ENCODE measurements at regions not wholly inside any gene's neighbourhood (a gene's known extent, or its start where the extent isn't known, plus 50 kb on each side); places are given as distances from the start of the nearest gene placed in this dataset.

DNA sequence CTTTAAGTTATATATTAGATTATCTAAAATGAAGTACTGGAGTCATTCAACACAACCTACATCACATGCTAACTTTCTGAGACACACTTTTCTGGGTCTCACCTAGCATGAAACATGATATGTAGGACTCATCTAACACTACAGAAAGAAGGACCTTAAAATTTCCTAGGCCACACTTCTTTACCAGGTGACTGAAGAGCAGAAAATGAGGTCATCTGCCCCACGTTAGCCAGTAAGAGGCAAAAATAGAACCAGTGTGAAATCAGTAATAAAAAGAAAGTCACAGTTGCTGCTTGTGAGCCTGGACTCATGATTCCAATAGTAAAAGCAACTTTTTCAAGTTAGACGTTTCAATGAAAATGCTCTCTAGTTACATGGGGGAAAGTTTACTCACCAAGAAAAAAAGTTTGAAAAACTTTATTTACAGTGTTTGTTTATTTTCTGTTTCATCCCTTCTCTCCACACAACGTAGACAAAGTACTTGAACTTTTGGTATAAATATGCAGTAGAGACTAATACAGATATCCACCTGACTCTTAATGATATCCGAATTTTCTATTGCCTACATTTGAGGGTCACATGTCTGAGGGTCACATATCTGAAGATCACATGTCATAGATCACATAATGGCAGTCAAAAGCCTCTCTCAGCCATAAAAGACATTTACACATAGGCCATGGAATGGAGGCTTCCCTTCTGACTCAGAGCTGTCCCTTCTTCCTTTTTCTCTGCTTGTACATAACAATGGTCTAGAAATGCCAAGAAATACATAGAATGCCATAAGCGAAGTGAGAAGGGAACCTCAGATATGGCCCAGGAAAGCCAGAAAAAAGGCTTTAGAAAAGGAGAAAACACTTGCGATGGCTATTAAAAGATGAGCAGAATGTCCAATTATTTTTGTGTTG is 362.9 kb downstream of the ZEB2 start:
- DNase-seq (ENCODE audit: low spot score): no peak

DNA sequence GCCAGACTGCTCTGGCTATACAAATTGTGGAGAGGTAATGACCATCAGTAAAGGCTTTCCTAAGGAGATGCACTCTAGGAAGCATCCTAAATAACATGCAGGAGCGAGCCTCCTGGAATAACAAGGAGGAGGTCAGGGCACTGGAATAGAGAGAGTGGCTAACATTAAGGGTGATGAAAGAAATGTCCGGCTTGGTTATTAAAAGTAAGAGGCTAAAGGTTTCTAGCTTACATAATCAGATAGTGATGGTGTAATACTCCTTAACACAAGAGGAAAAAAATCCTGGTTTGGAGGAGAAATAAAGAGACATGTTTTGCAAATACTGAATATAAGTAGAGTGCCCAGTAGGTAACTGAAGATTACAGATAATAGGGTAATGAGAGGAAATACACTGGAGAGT is 365.7 kb downstream of the ZEB2 start:
- no peak for DNase-seq (ENCODE audit: low spot score)

GRCh38 chr2:144152817-144153271 is 367.1 kb downstream of the ZEB2 start:
- no peak for DNase-seq (ENCODE audit: low spot score)

DNA sequence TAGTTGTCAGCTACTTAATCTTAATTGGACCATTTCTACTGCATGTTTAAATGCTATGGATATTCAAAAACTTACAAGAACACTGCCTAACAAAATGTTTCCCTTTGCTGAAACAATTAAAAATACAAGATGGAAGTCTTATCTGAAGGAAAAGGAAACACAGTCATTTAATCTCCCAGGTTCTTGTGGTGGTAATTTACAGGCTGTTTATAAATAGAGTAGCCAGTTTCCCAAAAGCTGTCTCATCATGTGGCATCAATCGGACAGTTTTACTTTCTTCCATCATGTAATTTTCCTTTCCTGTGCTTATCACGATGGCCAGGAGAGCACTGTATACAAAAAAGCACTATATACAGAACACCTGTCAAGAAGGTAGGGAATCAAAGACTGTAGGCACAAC is 368.1 kb downstream of the ZEB2 start:
- no peak for DNase-seq (ENCODE audit: low spot score)

- no peak for DNase-seq (ENCODE audit: low spot score)
Observed at GRCh38 chr2:144151405-144151804, 368.5 kb downstream of the ZEB2 start.

GRCh38 chr2:144147356-144147755 is 372.6 kb downstream of the ZEB2 start:
- DNase-seq (ENCODE audit: low spot score): no peak

- no peak for DNase-seq (ENCODE audit: low spot score)
Observed at GRCh38 chr2:144146876-144147275, 373.0 kb downstream of the ZEB2 start.

GRCh38 chr2:144146076-144146475 is 373.8 kb downstream of the ZEB2 start:
- no peak for DNase-seq (ENCODE audit: low spot score)

DNA sequence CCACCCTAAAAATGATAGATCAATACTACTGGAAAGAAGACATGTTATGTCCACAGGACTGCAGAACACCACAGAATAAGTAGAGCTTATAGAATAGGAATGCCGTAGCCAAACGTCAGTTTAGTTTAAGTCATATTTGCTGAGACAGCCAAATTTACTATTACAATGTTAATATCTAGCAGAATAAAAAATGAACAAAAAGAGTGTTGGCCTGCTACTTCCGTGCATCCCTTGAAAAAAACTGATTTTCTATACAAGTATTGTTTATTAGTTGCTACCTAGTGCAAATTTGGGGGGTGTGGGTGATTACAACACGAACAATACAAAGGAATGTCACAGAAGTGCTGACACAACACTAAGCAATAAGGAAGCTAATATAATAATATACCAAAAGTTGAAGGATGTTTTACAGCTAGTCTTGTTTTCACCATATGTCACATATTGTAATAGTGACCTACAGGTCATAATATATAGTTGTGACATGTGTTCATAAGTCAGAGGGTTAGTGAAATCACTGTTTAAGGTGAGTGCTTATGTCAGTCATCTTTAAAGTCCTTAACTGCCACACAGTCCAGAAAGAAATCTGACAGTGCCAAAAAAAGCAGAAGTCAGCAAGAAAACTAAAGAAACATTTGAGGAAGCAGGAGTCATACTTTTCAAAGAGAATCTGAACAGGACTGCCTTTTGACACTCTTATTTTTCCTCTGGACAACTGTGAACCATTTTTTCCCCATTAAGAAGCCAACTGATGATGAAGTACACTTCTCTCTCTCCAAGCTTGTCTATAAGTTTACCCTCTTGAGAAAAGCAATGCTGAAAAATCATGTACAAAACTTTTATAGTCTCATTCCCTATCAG is 376.4 kb downstream of the ZEB2 start:
- no peak for DNase-seq (ENCODE audit: low spot score)

DNA sequence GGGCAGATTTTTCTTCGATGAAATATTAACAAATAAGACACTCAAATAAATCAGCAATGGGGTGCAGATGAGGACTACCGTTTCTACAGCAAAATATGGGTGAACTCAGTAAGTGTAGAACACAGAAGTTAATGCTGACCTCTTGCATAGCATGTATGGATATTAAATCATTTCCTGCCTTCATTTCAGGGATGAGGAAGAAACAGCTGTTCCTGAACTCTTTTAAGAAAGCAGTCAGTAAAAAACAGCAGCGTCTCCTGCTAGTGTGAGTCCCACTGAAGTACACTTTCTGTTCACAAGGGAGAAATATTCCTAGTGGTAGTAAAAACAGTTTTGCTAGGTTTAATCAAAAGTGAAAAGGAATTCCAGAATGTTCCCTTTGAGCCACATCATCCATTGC is 379.0 kb downstream of the ZEB2 start:
- DNase-seq (ENCODE audit: low spot score): no peak

- no peak for DNase-seq (ENCODE audit: low spot score)
Observed at GRCh38 chr2:144137705-144138428, 382.1 kb downstream of the ZEB2 start.

DNA sequence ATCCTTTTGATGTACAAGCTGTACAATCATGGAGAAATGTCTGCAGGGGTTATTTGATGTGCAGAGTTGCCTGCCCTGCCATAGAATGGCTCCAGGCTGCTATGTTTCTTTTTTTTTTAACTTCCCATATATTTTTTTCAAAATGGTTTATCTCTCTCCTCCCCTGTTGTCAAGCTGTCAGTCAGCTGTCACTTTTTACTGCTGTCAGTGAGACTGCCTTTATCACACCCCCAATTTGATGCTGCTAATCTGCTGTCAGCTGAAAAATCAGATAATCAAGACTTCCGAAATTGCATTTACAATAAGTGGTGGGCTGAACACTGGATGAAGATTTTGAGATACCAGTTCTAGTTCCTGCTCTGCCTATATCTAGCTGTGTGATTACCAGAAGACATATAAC is 382.6 kb downstream of the ZEB2 start:
- no peak for DNase-seq (ENCODE audit: low spot score)

GRCh38 chr2:144136297-144137010 is 383.5 kb downstream of the ZEB2 start:
- DNase-seq (ENCODE audit: low spot score): no peak

GRCh38 chr2:144133936-144134665 is 385.8 kb downstream of the ZEB2 start:
- no peak for DNase-seq (ENCODE audit: low spot score)

DNA sequence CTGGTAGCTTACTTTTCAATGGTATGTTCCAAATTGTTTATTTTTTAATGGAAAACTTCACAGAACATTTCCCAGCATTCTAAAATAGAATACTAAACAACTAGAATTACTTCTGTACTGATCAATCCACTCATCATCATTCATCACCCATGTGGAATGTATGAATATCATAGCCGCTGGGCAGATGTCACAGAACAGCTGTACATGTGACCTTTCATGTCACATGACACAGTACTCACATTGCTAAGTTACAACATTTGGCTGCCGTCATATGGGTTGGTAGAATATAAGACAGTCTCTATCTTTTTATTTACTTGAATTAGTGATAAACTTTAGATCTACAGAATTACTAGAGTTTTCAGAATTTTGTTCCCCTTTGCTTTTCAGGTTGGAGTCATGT is 387.6 kb downstream of the ZEB2 start:
- no peak for DNase-seq (ENCODE audit: low spot score)

- DNase-seq (ENCODE audit: low spot score): no peak
Observed at GRCh38 chr2:144131042-144131441, 388.9 kb downstream of the ZEB2 start.

- no peak for DNase-seq (ENCODE audit: low spot score)
Observed at GRCh38 chr2:144130551-144130950, 389.4 kb downstream of the ZEB2 start.

DNA sequence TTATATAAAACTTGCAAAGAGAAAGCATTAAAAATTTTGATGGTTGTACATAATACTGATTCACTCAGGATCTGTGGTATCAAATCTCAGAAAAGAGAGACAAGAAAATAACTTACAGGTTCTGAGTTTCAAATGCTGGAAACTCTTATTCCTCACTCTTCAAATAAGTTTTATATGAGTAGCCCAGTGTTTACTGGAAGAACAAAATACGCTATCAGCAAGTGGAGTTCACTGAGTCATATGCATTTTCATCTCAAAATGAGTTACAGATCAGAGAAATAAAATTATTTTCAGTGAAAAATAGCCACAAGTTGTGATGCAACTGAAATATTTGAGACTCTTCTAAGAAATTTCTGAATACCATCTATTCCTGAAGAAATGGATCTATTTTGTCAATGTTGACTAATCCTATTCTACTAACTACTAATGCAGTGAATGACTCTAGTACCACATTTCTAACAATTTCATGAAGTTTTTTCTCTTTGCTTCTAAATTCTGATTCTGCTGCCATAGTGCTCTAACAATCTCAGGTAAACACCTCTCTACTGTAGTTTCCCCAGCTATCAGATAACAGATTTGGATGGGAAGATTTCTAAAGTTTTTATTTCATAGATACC is 391.7 kb downstream of the ZEB2 start:
- no peak for DNase-seq (ENCODE audit: low spot score)

DNA sequence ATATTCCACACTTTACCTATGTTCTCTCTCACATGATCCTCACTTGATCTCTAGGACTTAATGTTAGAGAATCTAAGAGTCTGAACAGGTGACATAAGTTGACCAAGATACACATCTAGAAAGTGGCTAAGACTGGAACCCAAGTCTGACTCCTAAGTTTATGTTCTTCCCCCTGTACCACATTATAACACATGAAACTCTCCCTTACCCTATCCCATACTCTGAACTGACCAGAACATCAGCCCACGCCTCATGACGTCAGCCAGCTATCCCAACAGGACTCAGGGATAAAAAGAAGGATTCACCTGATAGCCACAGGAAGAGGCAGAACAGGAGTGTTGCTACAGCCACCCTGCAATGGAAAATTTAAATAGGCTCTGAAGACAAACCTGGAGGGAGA is 392.2 kb downstream of the ZEB2 start:
- DNase-seq (ENCODE audit: low spot score): no peak

DNA sequence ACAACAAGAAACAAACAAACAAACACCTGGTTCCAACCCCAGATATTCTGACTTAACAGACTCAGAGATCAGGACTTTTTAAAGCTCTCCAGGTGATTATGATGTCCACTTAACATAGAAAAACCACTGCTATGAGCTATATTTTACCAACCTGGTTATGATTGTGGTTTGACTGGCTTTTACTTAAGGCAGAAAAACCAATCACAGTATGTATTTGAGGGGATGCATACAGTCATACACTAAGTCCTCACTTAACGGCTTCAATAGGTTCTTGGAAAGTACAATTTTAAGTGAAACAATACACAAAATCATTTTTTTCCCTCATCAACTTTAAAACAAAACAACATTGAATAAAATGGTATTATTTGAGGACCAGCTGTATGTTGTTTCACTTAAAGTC is 393.6 kb downstream of the ZEB2 start:
- DNase-seq (ENCODE audit: low spot score): no peak

- no peak for DNase-seq (ENCODE audit: low spot score)
Observed at GRCh38 chr2:144125751-144126150, 394.2 kb downstream of the ZEB2 start.

Measured in cerebellar cortex (tissue), 1 donor.